Activated CD8-positive, alpha-beta T cell treated with anti-CD3 and anti-CD28 coated beads for 36 hours (primary cell): ENCODE measurements at regions not wholly inside any gene's neighbourhood (a gene's known extent, or its start where the extent isn't known, plus 50 kb on each side); places are given as distances from the start of the nearest gene placed in this dataset.

Source experiments
- ATAC-seq: fragments of 200-7000 bp; cut with Tn5 transposase; one replicate; pipeline ENCODE4 v1.10.0; 2021; ENCODE audit warnings: mild to moderate bottlenecking, moderate library complexity
- CTCF ChIA-PET: fragments of 350-600 bp; sonication (Branson Sonifier 250); formaldehyde crosslinking; loops from one replicate; lab custom pipeline; 2021; ENCODE audit warnings: antibody characterized with exemption; lab: Charles Lee
- POLR2A ChIA-PET: fragments of 350-600 bp; sonication (Branson Sonifier 250); formaldehyde crosslinking; loops from one replicate; lab custom pipeline; 2021; ENCODE audit warnings: antibody characterized with exemption; lab: Charles Lee
- DNase-seq: peaks from one replicate; pipeline ENCODE4 v3.0.0-alpha.2; 2020
- H3K27ac Mint-ChIP-seq: one replicate; pipeline ENCODE4 v1.8.0; 2021; ENCODE audit warnings: mild to moderate bottlenecking, mixed read lengths
- H3K27me3 Mint-ChIP-seq: one replicate; pipeline ENCODE4 v1.8.0; 2021; ENCODE audit warnings: mixed read lengths
- H3K36me3 Mint-ChIP-seq: one replicate; pipeline ENCODE4 v1.8.0; 2021; ENCODE audit warnings: low read depth, mixed read lengths
- H3K4me1 Mint-ChIP-seq: one replicate; pipeline ENCODE4 v1.8.0; 2021; ENCODE audit warnings: low read depth, mixed read lengths
- H3K4me3 Mint-ChIP-seq: one replicate; pipeline ENCODE4 v1.8.0; 2021; ENCODE audit warnings: mild to moderate bottlenecking, moderate library complexity, mixed read lengths
- H3K9me3 Mint-ChIP-seq: one replicate; pipeline ENCODE4 v1.8.0; 2021; ENCODE audit warnings: mixed read lengths
- CTCF ChIP-seq: fragments of 200-600 bp; IDR thresholded peaks from one replicate; pipeline ENCODE4 v1.8.0; 2022; ENCODE audit warnings: antibody characterized with exemption, mild to moderate bottlenecking
- intact Hi-C: fragments of 100-400 bp; cut with micrococcal nuclease; formaldehyde crosslinking; loops from one replicate; pipeline ENCODE4 v1.10.0; 2022

DNA sequence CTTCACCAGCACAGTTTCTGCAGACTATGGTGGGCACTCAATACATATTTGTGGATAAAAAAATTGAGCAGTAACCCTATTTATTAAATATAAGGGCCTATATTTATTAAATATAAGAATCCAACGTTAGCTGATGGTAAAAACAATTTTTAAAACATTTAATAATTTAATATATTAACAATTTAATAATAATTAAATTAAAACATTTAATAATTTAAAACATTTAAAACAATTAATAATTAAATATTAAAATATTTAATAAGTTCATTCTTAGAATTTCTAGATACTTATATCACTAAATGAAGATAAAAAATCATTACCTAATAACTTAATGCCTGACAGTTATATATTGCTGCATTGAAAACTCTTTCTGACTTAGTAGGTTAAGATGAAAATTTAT lies 880.2 kb upstream of the EPHA6 start:
- no peak for TF ChIP-seq CTCF
- no peak overlapping the region for H3K4me3 Mint-ChIP-seq
- intact Hi-C loops, result no loop called here
- CTCF ChIA-PET, result no interaction called here
- POLR2A ChIA-PET, result no interaction called here
- DNase-seq (no peak), ATAC-seq (no peak)
- peaks cover 5% of the 10 kb centered on the region for H3K9me3 Mint-ChIP-seq
- no peak overlapping the region for H3K27ac Mint-ChIP-seq
- H3K4me1 Mint-ChIP-seq, result no peaks in the 10 kb centered on the region
- no peaks in the 10 kb centered on the region for H3K27me3 Mint-ChIP-seq
- no peaks in the 10 kb centered on the region for H3K36me3 Mint-ChIP-seq

GRCh38 chr3:95939235-95939809 lies 875.1 kb upstream of the EPHA6 start:
- ATAC-seq (no peak), DNase-seq (no peak)
- no peaks in the 10 kb centered on the region for H3K27me3 Mint-ChIP-seq
- peaks cover 9% of the 10 kb centered on the region for H3K9me3 Mint-ChIP-seq
- intact Hi-C loops, result no loop called here
- no peak overlapping the region for H3K4me3 Mint-ChIP-seq
- no peaks in the 10 kb centered on the region for H3K4me1 Mint-ChIP-seq
- ChIA-PET POLR2A (no interaction called here), CTCF (no interaction called here)
- TF ChIP-seq CTCF, result no peak
- no peak overlapping the region for H3K27ac Mint-ChIP-seq
- H3K36me3 Mint-ChIP-seq, result no peaks in the 10 kb centered on the region

DNA sequence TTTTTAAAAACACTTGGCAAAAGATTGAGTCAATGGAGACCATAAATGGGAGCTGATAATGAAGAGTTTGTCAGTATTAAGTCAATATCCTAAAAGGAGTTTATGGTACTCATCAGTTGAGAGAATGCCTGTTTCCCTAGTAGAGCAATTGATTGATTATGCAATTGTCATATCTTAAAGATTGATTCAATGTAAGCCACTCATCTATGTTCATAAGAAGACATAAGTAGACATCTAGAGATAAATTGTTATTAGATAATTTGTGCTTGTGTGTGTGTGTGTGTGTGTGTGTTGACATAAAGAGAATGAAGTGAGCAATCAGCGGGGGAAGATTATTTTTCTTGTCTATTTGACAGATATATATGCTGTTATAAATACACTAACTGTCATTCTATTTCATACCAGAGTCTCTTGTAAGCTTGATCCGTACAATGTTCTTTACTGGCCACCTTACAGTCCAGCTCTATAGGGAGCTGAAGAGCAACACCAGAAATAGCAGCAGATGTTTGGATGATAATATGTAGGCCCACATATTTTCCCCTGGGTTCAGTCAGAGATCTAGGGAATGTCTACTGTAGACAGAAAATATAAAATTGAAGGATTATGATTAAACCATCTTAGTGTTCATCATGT lies 848.6 kb upstream of the EPHA6 start:
- Mint-ChIP-seq H3K27me3 (no peaks in the 10 kb centered on the region), H3K36me3 (no peaks in the 10 kb centered on the region), H3K27ac (no peak overlapping the region), H3K4me3 (no peak overlapping the region), H3K4me1 (no peaks in the 10 kb centered on the region), H3K9me3 (no peaks in the 10 kb centered on the region)
- TF ChIP-seq CTCF, result no peak
- CTCF ChIA-PET, result no interaction called here
- intact Hi-C loops, result no loop called here
- DNase-seq (no peak), ATAC-seq (no peak)
- POLR2A ChIA-PET, result no interaction called here

GRCh38 chr3:95971573-95971972 lies 842.8 kb upstream of the EPHA6 start:
- DNase-seq (no peak), ATAC-seq (no peak)
- H3K4me1 Mint-ChIP-seq, result no peaks in the 10 kb centered on the region
- no peaks in the 10 kb centered on the region for H3K36me3 Mint-ChIP-seq
- CTCF ChIA-PET, result no interaction called here
- H3K4me3 Mint-ChIP-seq, result no peak overlapping the region
- peaks cover 2% of the 10 kb centered on the region for H3K9me3 Mint-ChIP-seq
- H3K27ac Mint-ChIP-seq, result no peak overlapping the region
- H3K27me3 Mint-ChIP-seq, result no peaks in the 10 kb centered on the region
- POLR2A ChIA-PET, result no interaction called here
- intact Hi-C loops, result no loop called here
- no peak for TF ChIP-seq CTCF

- intact Hi-C loops, result no loop called here
- H3K27ac Mint-ChIP-seq, result no peak overlapping the region
- no peak for TF ChIP-seq CTCF
- no peaks in the 10 kb centered on the region for H3K27me3 Mint-ChIP-seq
- no peaks in the 10 kb centered on the region for H3K4me1 Mint-ChIP-seq
- POLR2A ChIA-PET, result no interaction called here
- ATAC-seq (no peak), DNase-seq (no peak)
- CTCF ChIA-PET, result no interaction called here
- no peak overlapping the region for H3K4me3 Mint-ChIP-seq
- no peaks in the 10 kb centered on the region for H3K36me3 Mint-ChIP-seq
- H3K9me3 Mint-ChIP-seq, result peaks cover 3% of the 10 kb centered on the region
These were observed 820.1 kb upstream of the EPHA6 start for GRCh38 chr3:95994338-95994737.
